HEK293 (cell line): ENCODE measurements at regions not wholly inside any gene's neighbourhood (a gene's known extent, or its start where the extent isn't known, plus 50 kb on each side); places are given as distances from the start of the nearest gene placed in this dataset.

Experiments used
- CTCF ChIA-PET: fragments of 350-600 bp; formaldehyde crosslinking; extraction: SDS; loops from one replicate; lab custom pipeline; 2021; ENCODE audit warnings: antibody characterized with exemption; lab: Yijun Ruan, JAX
- POLR2A ChIA-PET: fragments of 300-600 bp; formaldehyde crosslinking; extraction: SDS; loops from one replicate; lab custom pipeline; 2020; ENCODE audit warnings: antibody characterized with exemption, inconsistent platforms; lab: Yijun Ruan, JAX
- H3K27ac ChIP-seq: fragments of 200-500 bp; sonication (Bioruptor generic); 2 replicates; pipeline ENCODE4 v1.5.1; 2014; ENCODE audit warnings: low read depth, low read length, control low read depth, inconsistent platforms; ENCODE audit errors: extremely low read depth
- H3K36me3 ChIP-seq, 2 experiments: fragments of 200-500 bp in 1 of 2; sonication (Bioruptor generic) in 1 of 2; 1 replicate in 1 of 2; 2 replicates in 1 of 2; pipeline ENCODE4 v1.5.1; 2014 to 2017; ENCODE audit warnings: inconsistent platforms in 2 of 2, low read length in 2 of 2; ENCODE audit not compliant: control insufficient read depth in 2 of 2, insufficient read depth in 1 of 2
- H3K4me1 ChIP-seq: fragments of 200-500 bp; sonication (Bioruptor generic); 2 replicates; pipeline ENCODE4 v1.5.1; 2014; ENCODE audit warnings: mild to moderate bottlenecking, low read length, inconsistent platforms; ENCODE audit not compliant: control insufficient read depth, insufficient read depth
- H3K4me3 ChIP-seq: 2 replicates; pipeline ENCODE4 v1.5.1; 2011; ENCODE audit warnings: low read depth, mild to moderate bottlenecking, control low read depth, low read length, moderate library complexity
- H3K9me3 ChIP-seq: fragments of 200-500 bp; sonication (Bioruptor generic); 2 replicates; pipeline ENCODE4 v1.5.1; 2014; ENCODE audit warnings: low read depth, low read length, inconsistent platforms; ENCODE audit not compliant: control insufficient read depth, insufficient read depth
- HOXD13 ChIP-seq: sonication (generic); formaldehyde crosslinking; IDR thresholded peaks from 2 replicates; pipeline ENCODE4 v1.8.0; 2022; ENCODE audit warnings: missing genetic modification reagents, borderline replicate concordance
- KLF16 ChIP-seq: fragments of 450-650 bp; formaldehyde crosslinking; IDR thresholded peaks from 2 replicates; pipeline ENCODE4 v1.5.1; 2017; ENCODE audit warnings: missing biosample characterization, missing genetic modification characterization
- OSR2 ChIP-seq: fragments of 450-650 bp; formaldehyde crosslinking; IDR thresholded peaks from 2 replicates; pipeline ENCODE4 v1.5.1; 2016; ENCODE audit warnings: missing biosample characterization, missing genetic modification characterization
- OVOL3 ChIP-seq: fragments of 450-650 bp; formaldehyde crosslinking; IDR thresholded peaks from 2 replicates; pipeline ENCODE4 v1.5.1; 2016; ENCODE audit warnings: missing biosample characterization, missing genetic modification characterization
- PRDM1 ChIP-seq: fragments of 450-650 bp; formaldehyde crosslinking; IDR thresholded peaks from 2 replicates; pipeline ENCODE4; 2016; ENCODE audit warnings: missing biosample characterization, missing genetic modification characterization
- SETDB1 ChIP-seq: IDR thresholded peaks from one replicate; pipeline ENCODE4 v1.6.1; 2017; ENCODE audit warnings: mild to moderate bottlenecking, low read length, moderate library complexity, mixed read lengths; ENCODE audit not compliant: insufficient read length
- SP7 ChIP-seq: fragments of 450-650 bp; formaldehyde crosslinking; IDR thresholded peaks from 2 replicates; pipeline ENCODE4 v1.5.1; 2016; ENCODE audit warnings: missing biosample characterization, missing genetic modification characterization
- TRIM28 ChIP-seq: IDR thresholded peaks from 2 replicates; pipeline ENCODE4 v1.6.1; 2011; ENCODE audit warnings: low read length, control low read depth, borderline replicate concordance
- ZBTB48 ChIP-seq: fragments of 450-650 bp; formaldehyde crosslinking; IDR thresholded peaks from 2 replicates; pipeline ENCODE4 v1.5.1; 2016; ENCODE audit warnings: missing biosample characterization, missing genetic modification characterization
- ZBTB6 ChIP-seq: fragments of 450-650 bp; formaldehyde crosslinking; IDR thresholded peaks from 2 replicates; pipeline ENCODE4 v1.5.1; 2017; ENCODE audit warnings: missing biosample characterization, missing genetic modification characterization
- ZFP3 ChIP-seq: fragments of 450-650 bp; formaldehyde crosslinking; IDR thresholded peaks from 2 replicates; pipeline ENCODE4 v1.5.1; 2016; ENCODE audit warnings: low read depth, missing biosample characterization, missing genetic modification characterization
- ZNF138 ChIP-seq: fragments of 450-650 bp; formaldehyde crosslinking; IDR thresholded peaks from 2 replicates; pipeline ENCODE4 v1.5.1; 2016; ENCODE audit warnings: missing biosample characterization, missing genetic modification characterization, borderline replicate concordance
- ZNF140 ChIP-seq: fragments of 450-650 bp; formaldehyde crosslinking; IDR thresholded peaks from 2 replicates; pipeline ENCODE4 v1.5.1; 2016; ENCODE audit warnings: missing biosample characterization, missing genetic modification characterization
- ZNF169 ChIP-seq: fragments of 450-650 bp; formaldehyde crosslinking; IDR thresholded peaks from 2 replicates; pipeline ENCODE4 v1.5.1; 2016; ENCODE audit warnings: missing biosample characterization, missing genetic modification characterization
- ZNF2 ChIP-seq: fragments of 450-650 bp; formaldehyde crosslinking; IDR thresholded peaks from 2 replicates; pipeline ENCODE4 v1.5.1; 2016; ENCODE audit warnings: missing biosample characterization, missing genetic modification characterization
- ZNF239 ChIP-seq: fragments of 450-650 bp; formaldehyde crosslinking; IDR thresholded peaks from 2 replicates; pipeline ENCODE4 v1.5.1; 2016; ENCODE audit warnings: missing biosample characterization, missing genetic modification characterization
- ZNF24 ChIP-seq: fragments of 450-650 bp; formaldehyde crosslinking; IDR thresholded peaks from 2 replicates; pipeline ENCODE4 v1.5.1; 2016; ENCODE audit warnings: missing biosample characterization, missing genetic modification characterization
- ZNF324 ChIP-seq: fragments of 450-650 bp; formaldehyde crosslinking; IDR thresholded peaks from 2 replicates; pipeline ENCODE4 v1.5.1; 2016; ENCODE audit warnings: missing biosample characterization, missing genetic modification characterization
- ZNF404 ChIP-seq: fragments of 450-650 bp; formaldehyde crosslinking; IDR thresholded peaks from 2 replicates; pipeline ENCODE4 v1.5.1; 2017; ENCODE audit warnings: missing biosample characterization, missing genetic modification characterization
- ZNF488 ChIP-seq: fragments of 450-650 bp; formaldehyde crosslinking; IDR thresholded peaks from 2 replicates; pipeline ENCODE4 v1.5.1; 2016; ENCODE audit warnings: missing biosample characterization, missing genetic modification characterization
- ZNF521 ChIP-seq: fragments of 450-650 bp; formaldehyde crosslinking; IDR thresholded peaks from 2 replicates; pipeline ENCODE4 v1.5.1; 2017; ENCODE audit warnings: missing biosample characterization, mild to moderate bottlenecking, missing genetic modification characterization
- ZNF549 ChIP-seq: fragments of 450-650 bp; IDR thresholded peaks from 2 replicates; pipeline ENCODE4 v1.5.1; 2018; ENCODE audit warnings: missing biosample characterization, missing genetic modification characterization, mild to moderate bottlenecking, inconsistent platforms, moderate library complexity
- ZNF558 ChIP-seq: fragments of 450-650 bp; formaldehyde crosslinking; IDR thresholded peaks from 2 replicates; pipeline ENCODE4 v1.5.1; 2016; ENCODE audit warnings: missing biosample characterization, missing genetic modification characterization
- ZNF654 ChIP-seq: fragments of 450-650 bp; formaldehyde crosslinking; IDR thresholded peaks from 2 replicates; pipeline ENCODE4 v1.5.1; 2016; ENCODE audit warnings: low read depth, missing biosample characterization, missing genetic modification characterization
- ZNF658 ChIP-seq: fragments of 450-650 bp; formaldehyde crosslinking; IDR thresholded peaks from 2 replicates; pipeline ENCODE4; 2016; ENCODE audit warnings: missing biosample characterization, missing genetic modification characterization
- ZNF660 ChIP-seq: fragments of 450-650 bp; IDR thresholded peaks from 2 replicates; pipeline ENCODE4 v1.5.1; 2018; ENCODE audit warnings: missing biosample characterization, mild to moderate bottlenecking, missing genetic modification characterization
- ZNF677 ChIP-seq: fragments of 450-650 bp; IDR thresholded peaks from 2 replicates; pipeline ENCODE4 v1.5.0; 2018; ENCODE audit warnings: missing biosample characterization, mild to moderate bottlenecking, missing genetic modification characterization, moderate library complexity
- ZNF76 ChIP-seq: fragments of 450-650 bp; formaldehyde crosslinking; IDR thresholded peaks from 2 replicates; pipeline ENCODE4; 2016; ENCODE audit warnings: low read depth, missing biosample characterization, missing genetic modification characterization, borderline replicate concordance
- ZNF768 ChIP-seq: fragments of 450-650 bp; formaldehyde crosslinking; IDR thresholded peaks from 2 replicates; pipeline ENCODE4 v1.5.1; 2018; ENCODE audit warnings: missing biosample characterization, mild to moderate bottlenecking, missing genetic modification characterization
- ZNF785 ChIP-seq: fragments of 450-650 bp; formaldehyde crosslinking; IDR thresholded peaks from 2 replicates; pipeline ENCODE4 v1.5.1; 2016; ENCODE audit warnings: missing biosample characterization, missing genetic modification characterization
- ZNF843 ChIP-seq: fragments of 450-650 bp; formaldehyde crosslinking; IDR thresholded peaks from 2 replicates; pipeline ENCODE4 v1.5.1; 2016; ENCODE audit warnings: missing biosample characterization, missing genetic modification characterization
- ZSCAN23 ChIP-seq: fragments of 450-650 bp; formaldehyde crosslinking; IDR thresholded peaks from 2 replicates; pipeline ENCODE4 v1.5.1; 2016; ENCODE audit warnings: missing biosample characterization, missing genetic modification characterization
- TF ChIP-seq, protein P1 (sequence below): fragments of 450-650 bp; formaldehyde crosslinking; IDR thresholded peaks from 2 replicates; pipeline ENCODE4 v1.5.0; 2017; ENCODE audit warnings: missing biosample characterization, missing genetic modification characterization, borderline replicate concordance
- TF ChIP-seq, protein P2 (sequence below): fragments of 450-650 bp; IDR thresholded peaks from 2 replicates; pipeline ENCODE4 v1.5.1; 2018; ENCODE audit warnings: missing biosample characterization, missing genetic modification characterization

GRCh38 chr6:74585753-74586152 lies 620.1 kb downstream of the COL12A1 start (continued):
- no peak for TF ChIP-seq ZNF558 (tag by site-specific recombination)

GRCh38 chr6:74581681-74582080 lies 624.2 kb downstream of the COL12A1 start:
- ChIA-PET POLR2A (no interaction called here), CTCF (no interaction called here)
- Histone ChIP-seq H3K4me1 (no peaks in the 10 kb centered on the region), H3K27ac (no peak overlapping the region), H3K9me3 (no peaks in the 10 kb centered on the region), H3K36me3 (no peaks in the 10 kb centered on the region), H3K4me3 (no peak overlapping the region)
- no peak for TF ChIP-seq ZNF654
- TF ChIP-seq, protein P1, sequence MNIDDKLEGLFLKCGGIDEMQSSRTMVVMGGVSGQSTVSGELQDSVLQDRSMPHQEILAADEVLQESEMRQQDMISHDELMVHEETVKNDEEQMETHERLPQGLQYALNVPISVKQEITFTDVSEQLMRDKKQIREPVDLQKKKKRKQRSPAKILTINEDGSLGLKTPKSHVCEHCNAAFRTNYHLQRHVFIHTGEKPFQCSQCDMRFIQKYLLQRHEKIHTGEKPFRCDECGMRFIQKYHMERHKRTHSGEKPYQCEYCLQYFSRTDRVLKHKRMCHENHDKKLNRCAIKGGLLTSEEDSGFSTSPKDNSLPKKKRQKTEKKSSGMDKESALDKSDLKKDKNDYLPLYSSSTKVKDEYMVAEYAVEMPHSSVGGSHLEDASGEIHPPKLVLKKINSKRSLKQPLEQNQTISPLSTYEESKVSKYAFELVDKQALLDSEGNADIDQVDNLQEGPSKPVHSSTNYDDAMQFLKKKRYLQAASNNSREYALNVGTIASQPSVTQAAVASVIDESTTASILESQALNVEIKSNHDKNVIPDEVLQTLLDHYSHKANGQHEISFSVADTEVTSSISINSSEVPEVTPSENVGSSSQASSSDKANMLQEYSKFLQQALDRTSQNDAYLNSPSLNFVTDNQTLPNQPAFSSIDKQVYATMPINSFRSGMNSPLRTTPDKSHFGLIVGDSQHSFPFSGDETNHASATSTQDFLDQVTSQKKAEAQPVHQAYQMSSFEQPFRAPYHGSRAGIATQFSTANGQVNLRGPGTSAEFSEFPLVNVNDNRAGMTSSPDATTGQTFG (tag by site-specific recombination): no peak
- TF ChIP-seq ZNF169: no peak
- no peak for TF ChIP-seq ZNF2 (tag by site-specific recombination)
- TF ChIP-seq ZNF140: no peak
- TF ChIP-seq ZBTB6 (tag by site-specific recombination): no peak
- TF ChIP-seq ZNF521 (tag by site-specific recombination): no peak
- no peak for TF ChIP-seq SETDB1
- TF ChIP-seq ZNF404: no peak
- TF ChIP-seq, protein P2, sequence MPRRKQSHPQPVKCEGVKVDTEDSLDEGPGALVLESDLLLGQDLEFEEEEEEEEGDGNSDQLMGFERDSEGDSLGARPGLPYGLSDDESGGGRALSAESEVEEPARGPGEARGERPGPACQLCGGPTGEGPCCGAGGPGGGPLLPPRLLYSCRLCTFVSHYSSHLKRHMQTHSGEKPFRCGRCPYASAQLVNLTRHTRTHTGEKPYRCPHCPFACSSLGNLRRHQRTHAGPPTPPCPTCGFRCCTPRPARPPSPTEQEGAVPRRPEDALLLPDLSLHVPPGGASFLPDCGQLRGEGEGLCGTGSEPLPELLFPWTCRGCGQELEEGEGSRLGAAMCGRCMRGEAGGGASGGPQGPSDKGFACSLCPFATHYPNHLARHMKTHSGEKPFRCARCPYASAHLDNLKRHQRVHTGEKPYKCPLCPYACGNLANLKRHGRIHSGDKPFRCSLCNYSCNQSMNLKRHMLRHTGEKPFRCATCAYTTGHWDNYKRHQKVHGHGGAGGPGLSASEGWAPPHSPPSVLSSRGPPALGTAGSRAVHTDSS: no peak
- TF ChIP-seq ZNF677 (tag by site-specific recombination): no peak
- no peak for TF ChIP-seq ZNF660 (tag by site-specific recombination)
- TF ChIP-seq ZNF658 (tag by site-specific recombination): no peak
- TF ChIP-seq ZNF324 (tag by site-specific recombination): no peak
- TF ChIP-seq ZNF549 (tag by site-specific recombination): no peak
- TF ChIP-seq TRIM28: no peak
- no peak for TF ChIP-seq HOXD13 (CRISPR knock-in tag)

DNA sequence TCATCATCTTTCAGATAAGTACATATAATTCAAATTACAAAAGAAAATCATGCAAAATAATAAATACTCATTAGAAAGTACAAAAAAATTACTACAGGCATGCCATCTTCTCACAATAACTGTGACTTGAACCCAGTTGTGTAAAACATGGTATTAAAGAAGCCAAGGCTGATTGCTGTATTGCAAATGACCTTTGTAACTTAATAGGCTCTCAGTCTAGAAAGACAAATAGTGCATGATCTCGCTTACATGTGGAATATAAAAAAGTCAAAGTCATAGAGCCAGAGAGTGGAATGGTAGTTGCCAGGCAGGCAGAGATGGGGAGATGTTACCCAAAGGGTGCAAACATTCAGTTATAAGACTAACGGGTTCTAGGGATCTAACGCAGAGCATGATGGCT lies 626.1 kb downstream of the COL12A1 start:
- POLR2A ChIA-PET: no interaction called here
- H3K27ac ChIP-seq: no peak overlapping the region
- no peak for TF ChIP-seq ZNF488
- TF ChIP-seq ZNF76 (tag by site-specific recombination): no peak
- TF ChIP-seq ZNF768 (tag by site-specific recombination): no peak
- TF ChIP-seq ZFP3 (tag by site-specific recombination): no peak
- TF ChIP-seq PRDM1: no peak
- TF ChIP-seq SP7 (tag by site-specific recombination): no peak
- TF ChIP-seq OVOL3 (tag by site-specific recombination): no peak
- no peak for TF ChIP-seq ZSCAN23 (tag by site-specific recombination)
- no peak for TF ChIP-seq OSR2 (tag by site-specific recombination)
- no peak for TF ChIP-seq ZNF138 (tag by site-specific recombination)
- TF ChIP-seq ZNF843 (tag by site-specific recombination): no peak
- no peak for TF ChIP-seq ZNF24 (tag by site-specific recombination)
- TF ChIP-seq KLF16 (tag by site-specific recombination): no peak
- TF ChIP-seq ZNF785 (tag by site-specific recombination): no peak
- no peak for TF ChIP-seq ZBTB48 (tag by site-specific recombination)
- TF ChIP-seq ZNF239: no peak
- H3K4me1 ChIP-seq: no peaks in the 10 kb centered on the region
- no peak overlapping the region for H3K4me3 ChIP-seq
- no peaks in the 10 kb centered on the region for H3K9me3 ChIP-seq
- CTCF ChIA-PET: no interaction called here
- no peaks in the 10 kb centered on the region for H3K36me3 ChIP-seq
